IPS DF 6.9 (cell line): ENCODE measurements at regions not wholly inside any gene's neighbourhood (a gene's known extent, or its start where the extent isn't known, plus 50 kb on each side); places are given as distances from the start of the nearest gene placed in this dataset.
"Not testable (repeated sequence)": the region's sequence is repeated elsewhere in the genome, so short reads cannot be mapped to it uniquely, and the experiment has no call there.

Source experiments
- DNase-seq: peaks from one replicate; pipeline ENCODE4 v3.0.0-alpha.2; 2013; ENCODE audit warnings: low read depth, low spot score
- H3K27ac ChIP-seq: one replicate; pipeline ENCODE4 v1.5.1; 2013; ENCODE audit warnings: low read length, control low read depth
- H3K27me3 ChIP-seq: 2 replicates; pipeline ENCODE4 v1.6.1; 2013; ENCODE audit warnings: mild to moderate bottlenecking, low read length; ENCODE audit not compliant: control insufficient read depth, insufficient read depth
- H3K36me3 ChIP-seq: 2 replicates; pipeline ENCODE4 v1.6.1; 2013; ENCODE audit warnings: low read length; ENCODE audit not compliant: control insufficient read depth, insufficient read depth
- H3K4me1 ChIP-seq: 2 replicates; pipeline ENCODE4 v1.6.1; 2013; ENCODE audit warnings: low read length; ENCODE audit not compliant: control insufficient read depth, insufficient read depth
- H3K4me3 ChIP-seq: 2 replicates; pipeline ENCODE4 v1.5.1; 2013; ENCODE audit warnings: mild to moderate bottlenecking, low read length
- H3K9me3 ChIP-seq: 2 replicates; pipeline ENCODE4 v1.6.1; 2013; ENCODE audit warnings: low read length, inconsistent platforms; ENCODE audit not compliant: control insufficient read depth, insufficient read depth
- WGBS: extraction: QIAGEN DNeasy Blood & Tissue Kit; methylation state at CpG from one replicate; pipeline ENCODE4 v1.1.7; 2013; ENCODE audit warnings: mixed read lengths, missing lambda C conversion rate; ENCODE audit not compliant: insufficient read length, insufficient coverage; 5-methylcytosine and 5-hydroxymethylcytosine counted together

DNA sequence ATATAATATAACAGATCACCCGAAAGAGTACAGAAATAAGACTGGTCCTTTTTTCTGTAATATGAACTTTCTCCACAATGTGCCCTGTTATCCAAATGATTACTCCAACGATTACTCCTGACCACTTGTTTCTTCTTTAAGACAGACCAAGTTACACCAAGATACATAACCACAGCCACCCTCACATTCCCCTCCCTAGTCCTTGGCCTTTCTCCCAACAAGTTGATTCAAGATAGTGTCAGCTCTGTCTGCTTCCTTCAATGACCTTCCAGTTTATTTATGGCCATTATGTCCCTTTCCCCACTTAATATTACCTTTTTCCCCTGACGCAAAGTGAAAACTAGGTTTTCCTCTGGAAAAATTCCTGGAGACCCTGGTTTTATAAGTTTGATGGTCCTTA, 397.2 kb downstream of the FAM47B start:
- DNase-seq, result no peak
- Histone ChIP-seq H3K4me1 (no peaks in the 10 kb centered on the region), H3K9me3 (no peaks in the 10 kb centered on the region), H3K27me3 (no peaks in the 10 kb centered on the region), H3K36me3 (no peaks in the 10 kb centered on the region), H3K27ac (no peak overlapping the region), H3K4me3 (no peak overlapping the region)
- no CpG with 5 or more reads among the region's 3 CpGs for WGBS

DNA sequence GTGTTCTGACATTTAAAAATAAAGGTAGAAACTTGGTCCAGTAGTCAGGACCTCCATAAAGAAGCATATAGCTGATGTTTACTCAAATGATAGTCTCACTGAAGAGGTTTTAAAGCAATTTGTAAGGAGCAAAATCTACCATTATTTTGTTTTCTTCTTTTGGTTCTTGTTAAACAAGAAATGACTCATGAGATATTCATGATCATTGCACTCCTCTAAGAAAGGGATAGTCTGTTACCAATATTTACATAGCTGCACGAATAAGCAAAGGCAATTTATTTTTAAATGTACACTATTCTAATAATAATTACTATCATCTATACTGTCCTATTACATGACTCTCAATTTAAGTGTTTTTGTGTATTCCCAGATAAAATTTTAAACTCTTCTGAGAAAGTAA, 397.9 kb downstream of the FAM47B start:
- no peak overlapping the region for H3K4me3 ChIP-seq
- no CpG with 5 or more reads among the region's 1 CpG for WGBS
- no peak for DNase-seq
- no peak overlapping the region for H3K27ac ChIP-seq
- H3K4me1 ChIP-seq, result no peaks in the 10 kb centered on the region
- H3K27me3 ChIP-seq, result no peaks in the 10 kb centered on the region
- H3K36me3 ChIP-seq, result no peaks in the 10 kb centered on the region
- H3K9me3 ChIP-seq, result no peaks in the 10 kb centered on the region

DNA sequence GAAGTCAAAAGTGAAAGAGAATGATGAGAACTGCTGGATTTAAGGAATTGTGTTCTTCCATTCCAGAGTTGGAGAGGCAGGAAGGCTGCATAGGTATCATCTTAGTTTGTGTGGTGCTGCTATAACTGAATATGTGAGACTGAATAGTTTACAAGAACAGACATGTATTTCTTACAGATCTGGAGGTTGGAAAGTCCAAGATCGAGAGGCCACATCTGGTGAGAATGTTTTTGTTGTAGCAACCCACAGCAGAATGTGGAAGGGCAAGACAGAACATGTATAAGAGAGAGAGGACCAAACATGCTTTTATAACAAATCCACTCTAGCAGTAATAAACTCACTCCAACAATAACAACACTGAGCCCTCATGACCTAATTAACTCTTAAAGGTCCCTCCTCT, 408.6 kb downstream of the FAM47B start:
- no peaks in the 10 kb centered on the region for H3K27me3 ChIP-seq
- H3K4me1 ChIP-seq, result no peaks in the 10 kb centered on the region
- no CpG with 5 or more reads among the region's 1 CpG for WGBS

DNA sequence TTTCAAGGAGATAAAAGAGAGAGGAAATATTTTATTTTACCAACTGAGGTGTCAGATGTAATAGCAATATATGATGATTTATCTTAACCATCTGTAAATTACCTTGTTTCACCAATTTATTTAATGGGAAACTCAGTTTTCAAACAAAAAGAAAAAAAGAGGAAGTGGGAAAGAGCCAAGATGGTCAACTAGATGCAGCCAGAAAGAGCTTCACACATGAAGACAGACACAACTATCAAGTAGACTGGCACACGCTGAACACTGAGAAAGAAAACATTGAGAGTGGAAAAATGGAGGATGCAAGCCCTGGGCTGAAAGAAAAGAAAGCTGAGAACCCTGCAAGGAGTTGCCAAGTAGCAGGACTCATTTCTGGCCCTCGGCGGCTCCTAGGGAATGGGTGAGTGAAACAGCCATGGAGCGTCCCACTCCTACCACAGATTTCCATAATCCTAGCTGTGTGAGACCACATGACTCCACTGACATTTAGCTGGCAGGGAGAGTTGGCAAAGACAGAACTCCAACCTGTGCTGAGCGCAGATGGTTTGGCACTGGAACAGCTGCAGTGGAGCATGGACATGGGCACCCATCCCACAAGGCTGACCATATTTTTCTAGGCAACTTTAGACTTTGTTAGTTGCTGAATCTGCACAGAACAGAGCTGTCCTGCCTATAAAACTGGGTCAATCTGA, 409.3 kb downstream of the FAM47B start:
- Histone ChIP-seq H3K9me3 (no peaks in the 10 kb centered on the region), H3K36me3 (no peaks in the 10 kb centered on the region), H3K27ac (no peak overlapping the region), H3K4me3 (no peak overlapping the region), H3K27me3 (no peaks in the 10 kb centered on the region), H3K4me1 (no peaks in the 10 kb centered on the region)
- no peak for DNase-seq
- no CpG with 5 or more reads among the region's 5 CpGs for WGBS

More for the DNA sequence above, 408.6 kb downstream of the FAM47B start:
- Histone ChIP-seq H3K27ac (no peak overlapping the region), H3K4me3 (no peak overlapping the region), H3K36me3 (no peaks in the 10 kb centered on the region), H3K9me3 (no peaks in the 10 kb centered on the region)
- DNase-seq, result no peak

DNA sequence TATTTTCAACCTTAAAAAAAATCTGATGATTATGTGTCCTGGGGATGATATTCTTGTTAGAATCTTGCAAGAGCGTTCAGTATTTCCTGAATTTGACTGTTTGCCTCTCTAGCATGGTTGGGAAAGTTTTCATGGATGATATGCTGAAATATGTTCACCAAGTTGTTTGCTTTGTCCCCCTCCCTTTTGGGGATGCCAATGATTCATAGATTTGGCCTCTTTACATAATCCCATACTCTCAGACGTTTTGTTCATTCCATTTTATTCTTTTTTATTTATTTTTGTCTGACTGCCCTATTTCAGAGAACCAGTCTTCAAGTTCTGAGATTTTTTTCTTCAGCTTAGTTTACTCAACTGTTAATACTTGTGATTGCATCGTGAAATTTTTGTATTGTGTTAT, 415.1 kb downstream of the FAM47B start:
- no CpG with 5 or more reads among the region's 3 CpGs for WGBS
- no peak for DNase-seq
- H3K27me3 ChIP-seq, result no peaks in the 10 kb centered on the region

DNA sequence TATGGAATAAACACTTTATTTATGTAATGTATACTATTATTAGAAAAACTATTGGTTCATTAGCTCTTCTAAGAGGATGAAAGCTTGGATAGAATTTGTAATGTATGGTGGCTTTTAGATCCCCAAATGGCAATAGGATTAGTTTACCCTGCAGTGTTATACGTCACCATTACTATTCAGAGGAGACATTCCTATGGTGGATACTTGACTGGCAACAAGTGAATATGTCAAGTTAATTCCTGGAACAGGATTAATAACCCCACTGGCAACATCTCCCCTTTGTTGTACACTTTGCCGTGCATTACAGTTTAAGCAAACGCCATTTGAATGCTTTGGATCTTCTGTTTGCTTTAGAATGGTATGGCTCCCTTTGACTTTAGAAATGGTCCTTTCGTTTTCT, 420.3 kb downstream of the FAM47B start:
- Histone ChIP-seq H3K9me3 (no peaks in the 10 kb centered on the region), H3K27ac (no peak overlapping the region), H3K27me3 (no peaks in the 10 kb centered on the region), H3K36me3 (no peaks in the 10 kb centered on the region), H3K4me3 (no peak overlapping the region), H3K4me1 (no peaks in the 10 kb centered on the region)
- no peak for DNase-seq
- no CpG with 5 or more reads among the region's 4 CpGs for WGBS

More for the DNA sequence above, 415.1 kb downstream of the FAM47B start:
- Histone ChIP-seq H3K36me3 (no peaks in the 10 kb centered on the region), H3K4me3 (no peak overlapping the region), H3K9me3 (no peaks in the 10 kb centered on the region), H3K27ac (no peak overlapping the region), H3K4me1 (no peaks in the 10 kb centered on the region)

- no peaks in the 10 kb centered on the region for H3K36me3 ChIP-seq
- H3K9me3 ChIP-seq, result no peaks in the 10 kb centered on the region
- WGBS, result no CpG with 5 or more reads among the region's 1 CpG
- H3K27me3 ChIP-seq, result no peaks in the 10 kb centered on the region
- H3K4me3 ChIP-seq, result no peak overlapping the region
- H3K27ac ChIP-seq, result no peak overlapping the region
- DNase-seq, result no peak
- no peaks in the 10 kb centered on the region for H3K4me1 ChIP-seq
These were observed 424.0 kb upstream of the MAGEB16 start for GRCh38 chrX:35374116-35374515.

DNA sequence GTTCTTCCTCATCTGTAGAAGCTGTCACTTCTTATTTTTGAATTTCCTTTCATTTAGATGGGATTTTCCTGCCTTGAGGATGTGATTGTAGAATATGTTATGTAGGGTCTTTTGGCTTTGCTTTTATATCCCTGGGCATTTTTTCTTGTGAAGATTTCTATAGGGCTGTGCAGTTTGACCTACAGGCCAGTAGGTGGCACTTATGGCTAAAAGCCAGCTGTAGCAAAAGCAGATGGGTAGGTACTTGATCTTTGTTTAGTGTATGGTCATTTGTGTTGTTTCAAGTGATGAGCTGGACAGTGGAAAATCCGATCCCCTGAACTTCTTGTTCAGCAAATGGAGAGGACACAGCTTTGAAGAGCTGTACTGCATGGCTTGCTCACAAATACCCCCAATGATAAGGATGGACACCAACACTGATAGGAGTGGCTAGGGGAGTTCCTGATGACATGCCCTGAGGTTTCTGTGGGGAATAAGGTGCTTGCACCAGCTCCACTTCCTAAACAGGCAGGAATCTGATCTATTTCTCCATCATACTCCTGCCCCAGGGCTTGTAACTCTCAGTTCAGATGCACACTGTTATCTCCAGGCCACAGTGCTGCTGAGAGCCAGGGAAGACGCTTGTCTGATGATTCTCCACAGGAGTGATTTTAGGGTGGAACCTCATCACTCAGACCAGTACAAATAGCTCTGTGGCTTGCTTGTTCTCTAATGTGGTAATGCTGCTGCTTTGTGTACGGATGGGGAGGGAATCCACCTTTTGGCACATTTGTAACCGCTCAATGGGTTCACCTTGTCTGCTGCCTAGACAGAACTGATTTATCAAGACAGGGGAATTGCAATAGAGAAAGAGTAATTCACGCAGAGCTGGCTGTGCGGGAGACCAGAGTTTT, 417.1 kb upstream of the MAGEB16 start:
- no peak for DNase-seq
- Histone ChIP-seq H3K4me1 (no peaks in the 10 kb centered on the region), H3K4me3 (no peak overlapping the region), H3K9me3 (no peaks in the 10 kb centered on the region), H3K27me3 (no peaks in the 10 kb centered on the region), H3K36me3 (no peaks in the 10 kb centered on the region), H3K27ac (no peak overlapping the region)
- WGBS, result no CpG with 5 or more reads among the region's 6 CpGs

DNA sequence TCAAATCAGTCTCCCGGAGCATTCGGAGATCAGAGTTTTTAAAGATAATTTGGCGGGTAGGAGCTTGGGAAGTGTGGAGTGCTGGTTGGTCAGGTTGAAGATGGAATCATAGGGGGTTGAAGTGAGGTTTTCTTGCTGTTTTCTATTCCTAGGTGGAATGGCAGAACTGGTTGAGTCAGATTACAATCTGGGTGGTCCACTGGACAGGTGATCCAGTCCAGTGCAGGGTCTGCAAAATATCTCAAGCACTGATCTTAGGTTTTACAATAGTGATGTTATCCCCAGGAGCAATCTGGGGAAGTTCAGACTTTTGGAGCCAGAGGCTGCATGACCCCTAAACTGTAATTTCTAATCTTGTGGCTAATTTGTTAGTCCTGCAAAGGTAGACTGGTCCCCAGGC, 416.4 kb upstream of the MAGEB16 start:
- not testable (repeated sequence) for H3K4me1 ChIP-seq, H3K4me3 ChIP-seq, H3K36me3 ChIP-seq, H3K9me3 ChIP-seq, H3K27ac ChIP-seq, H3K27me3 ChIP-seq, DNase-seq
- WGBS, result no CpG with 5 or more reads among the region's 3 CpGs

GRCh38 chrX:35382966-35383365, 415.2 kb upstream of the MAGEB16 start:
- Histone ChIP-seq H3K27me3 (no peaks in the 10 kb centered on the region), H3K4me1 (no peaks in the 10 kb centered on the region), H3K27ac (no peak overlapping the region), H3K36me3 (no peaks in the 10 kb centered on the region), H3K9me3 (no peaks in the 10 kb centered on the region), H3K4me3 (no peak overlapping the region)
- no CpG with 5 or more reads among the region's 4 CpGs for WGBS
- DNase-seq, result no peak
